Hepatocyte (in vitro differentiated cells): ENCODE measurements at regions not wholly inside any gene's neighbourhood (a gene's known extent, or its start where the extent isn't known, plus 50 kb on each side); places are given as distances from the start of the nearest gene placed in this dataset.
A peak's percentile ranks its signal among the peaks of the same experiment; 100 is the strongest.

Experiments used
- DNase-seq: peaks from one replicate; pipeline ENCODE4 v3.0.0-alpha.2; 2016; ENCODE audit warnings: low spot score
- H2AFZ ChIP-seq: fragments of 200-600 bp; sonication (generic); 2 replicates; pipeline ENCODE4 v1.6.0; 2016; ENCODE audit warnings: antibody characterized with exemption, mild to moderate bottlenecking
- H3K27ac ChIP-seq: fragments of 200-600 bp; sonication (generic); 2 replicates; pipeline ENCODE4 v1.5.1; 2016; ENCODE audit warnings: mild to moderate bottlenecking
- H3K27me3 ChIP-seq: fragments of 200-600 bp; sonication (generic); 2 replicates; pipeline ENCODE4 v1.6.1; 2016
- H3K36me3 ChIP-seq: fragments of 200-600 bp; sonication (generic); replicated peaks from 2 replicates; pipeline ENCODE4 v1.5.1; 2016; ENCODE audit warnings: low read depth; ENCODE audit not compliant: insufficient read depth
- H3K4me1 ChIP-seq: fragments of 200-600 bp; sonication (generic); 2 replicates; pipeline ENCODE4 v1.5.1; 2016; ENCODE audit warnings: mild to moderate bottlenecking, moderate library complexity; ENCODE audit not compliant: insufficient read depth
- H3K4me2 ChIP-seq: fragments of 200-600 bp; sonication (generic); 2 replicates; pipeline ENCODE4 v1.6.0; 2016
- H3K4me3 ChIP-seq: fragments of 200-600 bp; sonication (generic); 2 replicates; pipeline ENCODE4 v1.5.1; 2016; ENCODE audit warnings: mild to moderate bottlenecking
- H3K79me2 ChIP-seq: fragments of 200-600 bp; sonication (generic); 2 replicates; pipeline ENCODE4 v1.6.0; 2017; ENCODE audit warnings: mild to moderate bottlenecking
- H3K9me2 ChIP-seq: fragments of 200-600 bp; sonication (generic); replicated peaks from 2 replicates; pipeline ENCODE4 v1.6.0; 2017; ENCODE audit warnings: mild to moderate bottlenecking; ENCODE audit not compliant: insufficient read depth
- H3K9me3 ChIP-seq: fragments of 200-600 bp; sonication (generic); 2 replicates; pipeline ENCODE4 v1.5.1; 2016; ENCODE audit warnings: low read depth, mild to moderate bottlenecking
- H4K20me1 ChIP-seq: fragments of 200-600 bp; sonication (generic); 2 replicates; pipeline ENCODE4 v1.6.0; 2016; ENCODE audit warnings: mild to moderate bottlenecking; ENCODE audit not compliant: insufficient read depth, poor library complexity, severe bottlenecking
- CTCF ChIP-seq: fragments of 200-600 bp; sonication (generic); IDR thresholded peaks from 2 replicates; pipeline ENCODE4 v1.5.1; 2016; ENCODE audit warnings: antibody characterized with exemption, mild to moderate bottlenecking; ENCODE audit not compliant: poor library complexity
- EZH2 ChIP-seq: fragments of 200-600 bp; sonication (generic); IDR thresholded peaks from 2 replicates; pipeline ENCODE4 v1.6.1; 2016; ENCODE audit warnings: antibody characterized with exemption, mild to moderate bottlenecking, borderline replicate concordance
- EZH2phosphoT487 ChIP-seq: fragments of 200-600 bp; sonication (generic); IDR thresholded peaks from one replicate; pipeline ENCODE4 v1.6.1; 2018; ENCODE audit warnings: antibody characterized with exemption, mild to moderate bottlenecking, low read depth, moderate library complexity; ENCODE audit not compliant: unreplicated experiment, severe bottlenecking
- whole genome bisulfite sequencing: methylation state at CpG from one replicate; pipeline ENCODE4 v1.1.6; 2016; ENCODE audit warnings: low lambda C conversion rate; ENCODE audit errors: missing lambda C conversion rate; 5-methylcytosine and 5-hydroxymethylcytosine counted together

DNA sequence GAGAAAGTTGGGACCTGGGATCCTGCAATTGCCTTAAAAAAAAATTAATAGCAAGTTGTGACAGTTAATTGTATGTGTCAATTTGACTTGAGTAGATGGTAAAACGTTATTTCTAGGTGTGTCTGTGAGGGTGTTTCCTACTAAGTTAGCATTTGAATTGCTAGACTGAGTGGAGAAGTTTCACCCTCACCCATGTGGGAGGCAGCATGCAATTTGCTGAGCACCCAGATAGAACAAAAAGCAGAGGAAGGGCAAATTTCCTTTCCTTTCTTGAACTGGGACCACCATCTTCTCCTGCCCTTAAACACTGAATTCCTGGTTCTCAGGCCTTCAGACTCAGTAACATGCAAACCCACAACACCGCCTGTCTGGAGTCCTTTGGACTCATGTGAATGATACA, 455.7 kb downstream of the GALR1 start:
- Histone ChIP-seq H3K27me3 (no peaks in the 10 kb centered on the region), H3K4me1 (no peaks in the 10 kb centered on the region), H3K79me2 (no peaks in the 10 kb centered on the region), H3K27ac (no peak overlapping the region), H4K20me1 (no peaks in the 10 kb centered on the region), H3K9me3 (no peaks in the 10 kb centered on the region), H2AFZ (no peak overlapping the region), H3K36me3 (no peaks in the 10 kb centered on the region), H3K9me2 (no peaks in the 10 kb centered on the region), H3K4me2 (no peak overlapping the region), H3K4me3 (no peak overlapping the region)
- DNase-seq: no peak
- 69% methylated on average over 2 of the region's 2 CpGs for WGBS
- TF ChIP-seq EZH2 (no peak), EZH2phosphoT487 (no peak), CTCF (no peak)

GRCh38 chr18:77708826-77709506, 459.3 kb downstream of the GALR1 start:
- 87% methylated on average over 4 of the region's 4 CpGs for WGBS
- no peaks in the 10 kb centered on the region for H3K27me3 ChIP-seq
- H3K4me1 ChIP-seq: no peaks in the 10 kb centered on the region
- H3K9me2 ChIP-seq: no peaks in the 10 kb centered on the region
- DNase-seq: no peak
- no peak overlapping the region for H3K4me3 ChIP-seq
- no peaks in the 10 kb centered on the region for H4K20me1 ChIP-seq
- no peak overlapping the region for H3K27ac ChIP-seq
- no peak overlapping the region for H3K4me2 ChIP-seq
- no peaks in the 10 kb centered on the region for H3K9me3 ChIP-seq
- H3K36me3 ChIP-seq: no peaks in the 10 kb centered on the region
- H2AFZ ChIP-seq: no peak overlapping the region
- H3K79me2 ChIP-seq: no peaks in the 10 kb centered on the region
- TF ChIP-seq EZH2: no peak
- TF ChIP-seq EZH2phosphoT487: no peak
- no peak for TF ChIP-seq CTCF

DNA sequence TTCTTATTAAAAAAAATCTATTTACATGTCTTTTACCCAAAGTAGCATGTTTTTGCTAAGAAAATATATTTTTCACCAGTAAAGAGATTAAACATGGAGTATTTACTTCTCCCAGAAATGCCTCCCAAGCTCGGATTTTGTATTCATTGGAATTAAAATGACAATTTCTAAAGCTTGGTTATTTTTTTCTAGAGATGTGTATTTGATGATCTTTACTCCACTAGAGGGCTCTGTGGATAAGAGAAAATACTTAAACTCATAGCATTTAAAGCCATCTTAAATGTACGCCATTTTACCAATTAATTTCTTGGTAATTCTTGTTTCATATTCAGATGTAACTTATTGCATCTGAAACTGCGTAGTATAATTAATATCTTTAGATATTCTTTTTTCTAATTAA, 461.4 kb downstream of the GALR1 start:
- Histone ChIP-seq H3K9me3 (no peaks in the 10 kb centered on the region), H2AFZ (no peak overlapping the region), H3K4me3 (no peak overlapping the region), H3K36me3 (no peaks in the 10 kb centered on the region), H3K9me2 (no peaks in the 10 kb centered on the region), H4K20me1 (no peaks in the 10 kb centered on the region), H3K27ac (no peak overlapping the region), H3K79me2 (no peaks in the 10 kb centered on the region), H3K4me2 (no peak overlapping the region), H3K4me1 (no peaks in the 10 kb centered on the region), H3K27me3 (no peaks in the 10 kb centered on the region)
- no peak for DNase-seq
- TF ChIP-seq CTCF (peak; percentile 44), EZH2 (no peak), EZH2phosphoT487 (no peak)
- 20% methylated on average over 3 of the region's 3 CpGs for WGBS

DNA sequence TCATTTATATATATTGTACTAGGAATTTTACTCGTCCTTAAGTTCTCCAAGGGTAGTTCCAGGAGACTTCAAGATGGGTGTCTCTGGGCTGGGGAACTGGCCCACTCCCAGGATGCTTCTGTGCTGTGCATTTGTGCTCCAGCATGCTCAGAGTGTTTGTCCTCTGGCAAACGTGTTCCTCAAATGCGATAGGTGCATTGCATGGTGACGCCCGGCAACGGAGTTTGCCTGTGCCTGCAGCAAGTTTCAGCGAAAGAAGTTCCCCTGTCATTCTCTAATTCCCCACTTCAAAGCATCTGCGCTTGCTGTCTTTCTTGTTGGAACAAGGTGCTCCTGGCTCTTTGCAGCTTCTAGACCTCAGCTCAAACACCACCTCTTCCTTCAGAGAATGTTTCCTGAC, 465.1 kb downstream of the GALR1 start:
- no peak overlapping the region for H3K4me3 ChIP-seq
- no peaks in the 10 kb centered on the region for H3K79me2 ChIP-seq
- no peaks in the 10 kb centered on the region for H3K27me3 ChIP-seq
- no peaks in the 10 kb centered on the region for H3K9me3 ChIP-seq
- H3K27ac ChIP-seq: no peak overlapping the region
- no peak overlapping the region for H3K4me2 ChIP-seq
- no peaks in the 10 kb centered on the region for H3K36me3 ChIP-seq
- WGBS: 74% methylated on average over 8 of the region's 8 CpGs
- no peak overlapping the region for H2AFZ ChIP-seq
- no peak for TF ChIP-seq CTCF
- no peak for TF ChIP-seq EZH2
- no peak for TF ChIP-seq EZH2phosphoT487
- H3K4me1 ChIP-seq: no peaks in the 10 kb centered on the region
- no peaks in the 10 kb centered on the region for H4K20me1 ChIP-seq
- DNase-seq: no peak
- no peaks in the 10 kb centered on the region for H3K9me2 ChIP-seq
